Mesenchymal stem cell (in vitro differentiated cells and primary cell): ENCODE measurements at regions not wholly inside any gene's neighbourhood (a gene's known extent, or its start where the extent isn't known, plus 50 kb on each side); places are given as distances from the start of the nearest gene placed in this dataset.
A peak's percentile ranks its signal among the peaks of the same experiment; 100 is the strongest.

ENCODE experiments used
- DNase-seq: peaks from one replicate; pipeline ENCODE4 v3.0.0-alpha.2; 2013
- H2AFZ ChIP-seq: one replicate; pipeline ENCODE4 v1.6.1; 2013; ENCODE audit warnings: low read depth, mild to moderate bottlenecking, control low read depth, inconsistent platforms, low read length, moderate library complexity
- H2AK5ac ChIP-seq: 2 replicates; pipeline ENCODE4 v1.6.1; 2013; ENCODE audit warnings: low read length, moderate library complexity, mild to moderate bottlenecking, inconsistent platforms; ENCODE audit not compliant: severe bottlenecking
- H2BK120ac ChIP-seq: one replicate; pipeline ENCODE4 v1.6.1; 2013; ENCODE audit warnings: low read depth, mild to moderate bottlenecking, inconsistent platforms, low read length, moderate library complexity
- H2BK12ac ChIP-seq, 2 experiments: one replicate each; pipeline ENCODE4 v1.6.1; 2013; ENCODE audit warnings: inconsistent platforms in 2 of 2, low read length in 2 of 2, mild to moderate bottlenecking in 2 of 2, moderate library complexity in 2 of 2, control low read depth in 1 of 2
- H2BK15ac ChIP-seq: one replicate; pipeline ENCODE4 v1.6.1; 2013; ENCODE audit warnings: mild to moderate bottlenecking, low read depth, inconsistent platforms; ENCODE audit not compliant: poor library complexity, severe bottlenecking
- H2BK5ac ChIP-seq: 2 replicates; pipeline ENCODE4 v1.6.1; 2013; ENCODE audit warnings: low read depth, mild to moderate bottlenecking, low read length, control low read depth, inconsistent platforms; ENCODE audit not compliant: poor library complexity, severe bottlenecking
- H3K14ac ChIP-seq, 2 experiments: one replicate each; pipeline ENCODE4 v1.6.1; 2013; ENCODE audit warnings: inconsistent platforms in 2 of 2, low read length in 2 of 2, control low read depth in 1 of 2, mild to moderate bottlenecking in 1 of 2, moderate library complexity in 1 of 2
- H3K18ac ChIP-seq, 2 experiments: one replicate each; pipeline ENCODE4 v1.6.1; 2013; ENCODE audit warnings: inconsistent platforms in 2 of 2, low read length in 2 of 2, control low read depth in 1 of 2, low read depth in 1 of 2, mild to moderate bottlenecking in 1 of 2
- H3K23ac ChIP-seq, 2 experiments: one replicate each; pipeline ENCODE4 v1.6.1; 2013; ENCODE audit warnings: inconsistent platforms in 2 of 2, low read length in 2 of 2, mild to moderate bottlenecking in 2 of 2, moderate library complexity in 2 of 2, control low read depth in 1 of 2
- H3K27ac ChIP-seq: 2 replicates; pipeline ENCODE4 v1.5.1; 2013; ENCODE audit warnings: mild to moderate bottlenecking, moderate library complexity, low read length, control low read depth, inconsistent platforms; ENCODE audit not compliant: poor library complexity, severe bottlenecking
- H3K27me3 ChIP-seq, 2 experiments: 2 replicates each; pipeline versions ENCODE4 v1.6.1 to v1.7.0; 2013; ENCODE audit warnings: low read length in 2 of 2, mild to moderate bottlenecking in 2 of 2, moderate library complexity in 2 of 2, control low read depth in 1 of 2, inconsistent platforms in 1 of 2; ENCODE audit not compliant: control insufficient read depth in 1 of 2, insufficient read depth in 1 of 2
- H3K36me3 ChIP-seq, 2 experiments: 2 replicates each; pipeline versions ENCODE4 v1.6.1 to v1.7.0; 2013; ENCODE audit warnings: low read length in 2 of 2, control low read depth in 1 of 2, inconsistent platforms in 1 of 2, low read depth in 1 of 2, mild to moderate bottlenecking in 1 of 2; ENCODE audit not compliant: insufficient read depth in 2 of 2, control insufficient read depth in 1 of 2
- H3K4ac ChIP-seq, 2 experiments: one replicate each; pipeline ENCODE4 v1.6.1; 2013; ENCODE audit warnings: inconsistent platforms in 2 of 2, low read length in 2 of 2, mild to moderate bottlenecking in 2 of 2, moderate library complexity in 2 of 2, control low read depth in 1 of 2, low read depth in 1 of 2
- H3K4me1 ChIP-seq: 2 replicates; pipeline ENCODE4 v1.6.1; 2013; ENCODE audit warnings: low read depth, low read length, control low read depth; ENCODE audit not compliant: control insufficient read depth, insufficient read depth
- H3K4me2 ChIP-seq: 2 replicates; pipeline ENCODE4 v1.6.1; 2013; ENCODE audit warnings: low read length, mild to moderate bottlenecking, inconsistent platforms; ENCODE audit not compliant: poor library complexity, severe bottlenecking
- H3K4me3 ChIP-seq, 2 experiments: 2 replicates each; pipeline versions ENCODE4 v1.5.1 to v1.7.0; 2013; ENCODE audit warnings: low read length in 2 of 2, mild to moderate bottlenecking in 2 of 2, control low read depth in 1 of 2, low read depth in 1 of 2; ENCODE audit not compliant: insufficient read depth in 1 of 2
- H3K79me1 ChIP-seq: replicated peaks from 2 replicates; pipeline ENCODE4 v1.6.1; 2013; ENCODE audit warnings: mild to moderate bottlenecking, control low read depth, low read length, inconsistent platforms; ENCODE audit not compliant: poor library complexity, severe bottlenecking
- H3K9ac ChIP-seq: 2 replicates; pipeline ENCODE4 v1.7.0; 2013; ENCODE audit warnings: mild to moderate bottlenecking, low read length, moderate library complexity
- H3K9me3 ChIP-seq: 2 replicates; pipeline ENCODE4 v1.7.0; 2013; ENCODE audit warnings: mild to moderate bottlenecking, low read length; ENCODE audit not compliant: control insufficient read depth
- H4K8ac ChIP-seq: one replicate; pipeline ENCODE4 v1.6.1; 2013; ENCODE audit warnings: inconsistent platforms, mild to moderate bottlenecking, low read length, moderate library complexity
- H4K91ac ChIP-seq: one replicate; pipeline ENCODE4 v1.6.1; 2013; ENCODE audit warnings: mild to moderate bottlenecking, low read length, inconsistent platforms
- WGBS: methylation state at CpG from one replicate; pipeline ENCODE4 v1.1.7; 2013; ENCODE audit warnings: mixed read lengths; 5-methylcytosine and 5-hydroxymethylcytosine counted together

DNA sequence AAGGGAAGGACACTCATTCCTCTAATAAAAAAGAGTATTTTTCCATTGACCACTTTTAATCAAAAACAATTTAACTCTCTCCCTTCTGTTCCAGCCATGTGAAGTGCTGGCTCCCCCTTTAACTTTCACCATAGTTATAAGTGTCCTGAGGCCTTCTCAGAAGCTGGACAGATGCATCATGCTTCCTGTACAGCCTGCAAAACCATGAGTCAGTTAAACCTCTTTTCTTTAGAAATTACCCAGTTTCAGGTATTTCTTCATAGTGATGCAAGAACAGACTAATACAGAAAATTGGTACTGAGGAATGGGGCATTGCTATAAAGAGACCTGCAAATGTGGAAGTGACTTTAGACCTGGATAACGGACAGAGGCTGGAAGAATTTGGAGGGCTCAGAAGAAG, 643.6 kb upstream of the DDX18 start:
- Histone ChIP-seq H2BK120ac (no peak overlapping the region), H3K9ac (no peak overlapping the region), H3K4ac (no peak overlapping the region), H3K4me1 (no peaks in the 10 kb centered on the region), H2BK5ac (no peak overlapping the region), H4K8ac (no peak overlapping the region), H3K79me1 (no peaks in the 10 kb centered on the region), H3K18ac (no peak overlapping the region), H2AK5ac (no peak overlapping the region), H3K27me3 (no peaks in the 10 kb centered on the region), H3K4me2 (no peak overlapping the region), H3K14ac (no peak overlapping the region), H2BK12ac (no peak overlapping the region), H3K23ac (no peak overlapping the region), H3K27ac (no peak overlapping the region), H3K36me3 (no peaks in the 10 kb centered on the region), H2BK15ac (no peak overlapping the region), H4K91ac (no peak overlapping the region), H3K9me3 (peaks cover 12% of the 10 kb centered on the region), H3K4me3 (no peak overlapping the region), H2AFZ (no peak overlapping the region)
- 88% methylated on average over 1 of the region's 1 CpG for WGBS
- peak; percentile 12 for DNase-seq

DNA sequence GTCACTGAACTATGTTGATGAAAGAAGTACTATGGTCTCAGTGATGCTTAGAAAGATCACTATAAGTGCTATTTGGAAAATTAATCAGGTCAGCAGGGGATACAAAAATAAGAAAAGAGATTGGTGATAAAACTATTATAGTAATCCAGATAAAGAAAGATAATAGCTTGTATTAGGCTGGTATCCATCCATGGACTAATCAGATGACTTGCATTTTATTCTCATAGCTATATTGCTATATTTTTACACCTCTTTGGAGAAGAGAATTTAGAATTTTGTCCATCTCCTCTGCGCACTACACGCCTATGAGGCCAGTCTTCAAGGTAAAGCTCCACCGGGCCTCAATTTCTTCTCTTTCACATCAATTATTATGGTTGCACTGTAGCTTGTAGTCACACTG, 635.1 kb upstream of the DDX18 start:
- Histone ChIP-seq H2BK5ac (no peak overlapping the region), H3K9me3 (peaks cover 20% of the 10 kb centered on the region)
- WGBS = 100% methylated on average over 3 of the region's 3 CpGs

DNA sequence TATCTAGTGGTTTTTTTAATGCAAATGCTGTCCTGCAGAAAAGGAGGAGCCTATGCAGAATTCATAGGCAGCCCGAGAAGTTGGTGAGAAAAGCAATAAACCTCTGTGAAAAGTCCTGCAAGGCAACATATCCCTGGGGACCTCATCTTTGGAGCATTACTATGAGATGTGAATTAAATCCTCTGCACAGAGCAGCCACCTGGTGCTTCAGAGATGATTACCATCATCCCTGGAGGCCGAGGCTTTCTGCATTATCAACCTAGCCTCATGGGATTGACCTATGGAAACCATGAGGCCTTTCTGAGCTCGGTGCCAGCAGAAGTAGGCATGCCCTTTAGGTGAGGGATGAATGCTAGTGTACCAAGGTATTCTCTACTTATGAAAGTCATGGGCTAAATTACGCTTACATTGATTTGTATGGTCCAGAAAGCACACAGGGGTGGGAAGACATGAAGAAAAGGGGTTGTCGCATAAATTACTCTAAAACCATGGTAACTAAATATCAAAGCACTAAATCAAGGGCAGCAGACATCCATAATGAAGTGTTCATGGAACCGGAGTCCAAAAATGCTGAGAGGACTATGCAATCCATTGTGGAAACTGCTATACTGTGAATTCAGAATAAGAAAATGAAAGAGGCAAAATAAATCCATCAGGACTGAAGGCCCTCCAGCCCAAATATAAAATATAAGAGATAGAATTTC, 623.5 kb upstream of the DDX18 start:
- Histone ChIP-seq H3K23ac (no peak overlapping the region), H3K9me3 (no peaks in the 10 kb centered on the region), H2AK5ac (no peak overlapping the region), H3K14ac (no peak overlapping the region), H3K27me3 (no peaks in the 10 kb centered on the region), H2BK12ac (no peak overlapping the region), H3K18ac (no peak overlapping the region), H3K9ac (no peak overlapping the region), H2AFZ (no peak overlapping the region), H4K8ac (no peak overlapping the region), H3K36me3 (no peaks in the 10 kb centered on the region), H3K27ac (no peak overlapping the region), H3K4ac (no peak overlapping the region), H4K91ac (no peak overlapping the region), H3K4me3 (no peak overlapping the region), H2BK5ac (no peak overlapping the region), H2BK120ac (no peak overlapping the region), H3K4me2 (no peak overlapping the region), H3K79me1 (no peaks in the 10 kb centered on the region), H3K4me1 (no peaks in the 10 kb centered on the region), H2BK15ac (no peak overlapping the region)
- DNase-seq = no peak
- WGBS = 80% methylated on average over 4 of the region's 6 CpGs

More for the DNA sequence above, 635.1 kb upstream of the DDX18 start:
- no peak overlapping the region for H2BK15ac ChIP-seq
- H3K4me1 ChIP-seq = no peaks in the 10 kb centered on the region
- no peak overlapping the region for H3K4me2 ChIP-seq
- H4K91ac ChIP-seq = no peak overlapping the region
- H3K9ac ChIP-seq = no peak overlapping the region
- H3K79me1 ChIP-seq = no peaks in the 10 kb centered on the region
- H4K8ac ChIP-seq = no peak overlapping the region
- no peak overlapping the region for H2AK5ac ChIP-seq
- no peak for DNase-seq
- no peaks in the 10 kb centered on the region for H3K36me3 ChIP-seq
- no peak overlapping the region for H3K27ac ChIP-seq
- no peak overlapping the region for H3K14ac ChIP-seq
- no peak overlapping the region for H3K18ac ChIP-seq
- H3K4ac ChIP-seq = no peak overlapping the region
- no peak overlapping the region for H2BK12ac ChIP-seq
- no peak overlapping the region for H3K4me3 ChIP-seq
- H2AFZ ChIP-seq = no peak overlapping the region
- no peaks in the 10 kb centered on the region for H3K27me3 ChIP-seq
- H2BK120ac ChIP-seq = no peak overlapping the region
- H3K23ac ChIP-seq = no peak overlapping the region

DNA sequence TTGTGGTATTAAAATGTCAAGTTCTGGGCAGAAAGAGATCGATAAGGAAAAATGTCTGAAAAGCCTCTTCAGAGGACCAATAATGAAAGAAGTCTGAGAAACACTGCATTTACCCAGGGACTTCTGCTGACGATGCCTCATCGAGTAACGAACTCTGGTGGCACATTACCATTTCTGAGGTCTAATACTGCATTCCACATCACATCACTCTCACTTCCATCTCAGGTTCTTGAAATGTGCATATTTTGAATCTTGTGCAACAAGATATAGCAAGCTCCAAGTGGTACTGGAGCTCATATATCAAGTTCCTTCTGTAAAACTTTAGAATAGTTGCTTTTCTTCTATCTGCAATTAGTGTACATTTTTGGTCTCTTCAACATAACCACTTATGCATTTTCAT, 619.1 kb upstream of the DDX18 start:
- no peak overlapping the region for H2AK5ac ChIP-seq
- no peak for DNase-seq
- no peaks in the 10 kb centered on the region for H3K4me1 ChIP-seq
- H4K8ac ChIP-seq = no peak overlapping the region
- no peak overlapping the region for H2BK12ac ChIP-seq
- H2BK120ac ChIP-seq = no peak overlapping the region
- no peak overlapping the region for H3K18ac ChIP-seq
- no peak overlapping the region for H3K27ac ChIP-seq
- H3K4ac ChIP-seq = no peak overlapping the region
- H3K27me3 ChIP-seq = no peaks in the 10 kb centered on the region
- H3K79me1 ChIP-seq = no peaks in the 10 kb centered on the region
- H3K23ac ChIP-seq = no peak overlapping the region
- no peak overlapping the region for H2BK15ac ChIP-seq
- H2BK5ac ChIP-seq = no peak overlapping the region
- H3K36me3 ChIP-seq = no peaks in the 10 kb centered on the region
- 87% methylated on average over 4 of the region's 4 CpGs for WGBS
- no peak overlapping the region for H3K4me2 ChIP-seq
- H3K14ac ChIP-seq = no peak overlapping the region
- H3K9ac ChIP-seq = no peak overlapping the region
- peaks cover 3% of the 10 kb centered on the region for H3K9me3 ChIP-seq
- no peak overlapping the region for H4K91ac ChIP-seq
- no peak overlapping the region for H3K4me3 ChIP-seq
- H2AFZ ChIP-seq = no peak overlapping the region
